Psoas muscle (tissue), 7 donors: ENCODE measurements at regions not wholly inside any gene's neighbourhood (a gene's known extent, or its start where the extent isn't known, plus 50 kb on each side); places are given as distances from the start of the nearest gene placed in this dataset.

ENCODE experiments used
- ATAC-seq, 4 donors: fragments of 200-7000 bp; cut with Tn5 transposase; one replicate each; pipeline ENCODE4 v1.9.1; 2020; ENCODE audit warnings: moderate library complexity in 3 of 4, mild to moderate bottlenecking in 2 of 4
- DNase-seq, 2 donors: peaks; one replicate each; pipeline ENCODE4 v3.0.0-alpha.2; 2020
- H3K27ac ChIP-seq: fragments of 200-600 bp; one replicate; pipeline ENCODE4 v1.8.0; 2022
- H3K27me3 ChIP-seq, 3 donors: fragments of 200-600 bp in 1 of 3; one replicate each; pipeline versions ENCODE4 v1.6.1 to v1.8.0; 2013 to 2022; ENCODE audit warnings: low read length in 2 of 3, mild to moderate bottlenecking in 2 of 3, moderate library complexity in 1 of 3; ENCODE audit not compliant: insufficient read depth in 3 of 3
- H3K36me3 ChIP-seq, 2 donors: fragments of 200-600 bp in 1 of 2; one replicate each; pipeline versions ENCODE4 v1.6.1 to v1.8.0; 2013 to 2022; ENCODE audit warnings: low read depth in 1 of 2, mild to moderate bottlenecking in 1 of 2, moderate library complexity in 1 of 2; ENCODE audit not compliant: insufficient read depth in 1 of 2
- H3K4me1 ChIP-seq: fragments of 200-600 bp; one replicate; pipeline ENCODE4 v1.8.0; 2022
- H3K4me3 ChIP-seq: fragments of 200-600 bp; one replicate; pipeline ENCODE4 v1.8.0; 2022; ENCODE audit warnings: mild to moderate bottlenecking
- H3K9me3 ChIP-seq: fragments of 200-600 bp; one replicate; pipeline ENCODE4 v1.8.0; 2022
- CTCF ChIP-seq: fragments of 200-600 bp; IDR thresholded peaks from one replicate; pipeline ENCODE4 v1.8.0; 2022; ENCODE audit warnings: antibody characterized with exemption
- WGBS, 3 donors: extraction: QIAGEN DNeasy Blood & Tissue Kit; methylation state at CpG; one replicate each; pipeline versions ENCODE4 v1.1.6 to v1.1.7; 2013; 5-methylcytosine and 5-hydroxymethylcytosine counted together
- intact Hi-C, 2 donors: fragments of 100-400 bp; cut with DNase I; formaldehyde crosslinking; loops; one replicate each; pipeline versions ENCODE4 v1.11.0 to v1.14.2; 2022
- donor health status: healthy with polysubstance abuse.
- donor health status: DM: no; HTN: no; CAD: no; lungs with moderate emphysema.
- donor health status: Bipolar disorder and iron deficiency.
- donor health status: healthy.
- donor health status: DM: yes; HTN: yes; CAD: no.
- donor health status: DM: no; HTN: no; CAD: no.
- donor health status: DM: yes; HTN: yes; CAD: no.

DNA sequence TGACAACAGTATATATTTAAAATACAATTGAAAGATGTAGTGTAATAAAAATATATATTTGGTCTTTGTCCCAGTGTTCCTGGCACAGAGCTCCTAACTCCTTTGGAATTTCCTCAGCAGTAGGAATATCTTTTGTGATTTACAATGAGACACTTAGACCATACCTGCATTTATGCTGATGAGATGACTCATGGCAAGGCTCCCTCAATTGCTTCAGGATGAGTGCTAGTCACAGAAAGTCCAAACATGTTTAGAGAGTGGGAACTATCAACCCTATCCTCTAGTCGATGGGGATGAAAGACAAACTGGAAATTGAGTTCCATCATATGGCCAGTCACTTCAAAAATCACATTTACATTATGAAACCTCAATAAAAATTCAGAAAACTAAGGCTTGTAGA lies 588.3 kb upstream of the LMCD1 start:
- ATAC-seq = no peak
- Histone ChIP-seq H3K4me1 (no peaks in the 10 kb centered on the region), H3K36me3 (no peaks in the 10 kb centered on the region), H3K27ac (no peak overlapping the region), H3K4me3 (no peak overlapping the region), H3K27me3 (no peaks in the 10 kb centered on the region), H3K9me3 (no peaks in the 10 kb centered on the region)
- 77 to 85% (median 84%) methylated on average over 1 of the region's 1 CpG for WGBS, 3 donors
- DNase-seq = no peak
- intact Hi-C loops = no loop called here
- TF ChIP-seq CTCF = no peak

GRCh38 chr3:7915356-7915755 lies 586.3 kb upstream of the LMCD1 start:
- 72 to 80% (median 76%) methylated on average over 4 of the region's 4 CpGs for WGBS, 3 donors
- Histone ChIP-seq H3K4me1 (no peaks in the 10 kb centered on the region), H3K36me3 (no peaks in the 10 kb centered on the region), H3K27ac (no peak overlapping the region), H3K4me3 (no peak overlapping the region), H3K27me3 (no peaks in the 10 kb centered on the region), H3K9me3 (no peaks in the 10 kb centered on the region)
- no peak for TF ChIP-seq CTCF
- no peak for DNase-seq
- ATAC-seq = no peak
- intact Hi-C loops = no loop called here

DNA sequence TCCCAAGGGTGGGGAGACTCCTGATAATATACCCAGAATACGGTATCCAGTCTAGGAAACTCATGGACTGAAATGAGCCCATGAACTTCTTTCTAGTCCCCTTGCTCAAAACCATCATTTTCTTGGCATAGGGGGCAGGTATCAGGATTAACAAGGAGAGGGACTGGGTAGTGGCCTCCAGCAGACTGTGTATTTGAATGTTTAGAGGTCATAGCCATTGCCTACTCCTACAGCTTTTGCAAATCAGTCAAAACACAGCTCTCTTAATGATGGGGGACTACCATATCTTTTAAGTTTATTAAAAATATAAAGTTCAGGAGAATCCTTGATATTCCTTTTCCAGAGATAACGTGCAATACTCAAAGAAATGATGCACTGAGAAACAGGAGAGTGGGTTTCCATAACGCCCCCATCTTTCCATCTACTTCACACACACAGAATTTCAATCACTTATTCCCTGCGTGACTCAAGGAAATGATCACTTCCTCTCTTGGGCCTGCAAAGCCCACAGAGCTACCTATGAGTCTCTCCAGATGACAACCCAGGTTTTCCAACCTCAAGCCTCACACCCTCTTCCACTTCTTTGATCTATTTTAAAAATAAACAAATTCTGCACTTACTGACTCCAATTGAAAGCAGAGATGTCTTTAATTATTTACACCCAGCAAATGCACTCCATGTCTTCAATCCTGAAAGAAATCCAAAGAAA lies 584.0 kb upstream of the LMCD1 start:
- Histone ChIP-seq H3K27ac (no peak overlapping the region), H3K4me1 (no peaks in the 10 kb centered on the region), H3K9me3 (no peaks in the 10 kb centered on the region), H3K27me3 (no peaks in the 10 kb centered on the region), H3K4me3 (no peak overlapping the region), H3K36me3 (no peaks in the 10 kb centered on the region)
- intact Hi-C loops = no loop called here
- 70 to 74% (median 74%) methylated on average over 4 of the region's 4 CpGs for WGBS, 3 donors
- TF ChIP-seq CTCF = no peak
- DNase-seq (no peak), ATAC-seq (no peak)

- Histone ChIP-seq H3K36me3 (no peaks in the 10 kb centered on the region), H3K4me1 (no peaks in the 10 kb centered on the region), H3K27me3 (no peaks in the 10 kb centered on the region), H3K27ac (no peak overlapping the region), H3K4me3 (no peak overlapping the region), H3K9me3 (no peaks in the 10 kb centered on the region)
- ATAC-seq (no peak), DNase-seq (no peak)
- TF ChIP-seq CTCF = no peak
- intact Hi-C loops = no loop called here
- WGBS, 3 donors = 56 to 60% (median 59%) methylated on average over 6 of the region's 6 CpGs
These were observed 581.4 kb upstream of the LMCD1 start for GRCh38 chr3:7920211-7920610.

DNA sequence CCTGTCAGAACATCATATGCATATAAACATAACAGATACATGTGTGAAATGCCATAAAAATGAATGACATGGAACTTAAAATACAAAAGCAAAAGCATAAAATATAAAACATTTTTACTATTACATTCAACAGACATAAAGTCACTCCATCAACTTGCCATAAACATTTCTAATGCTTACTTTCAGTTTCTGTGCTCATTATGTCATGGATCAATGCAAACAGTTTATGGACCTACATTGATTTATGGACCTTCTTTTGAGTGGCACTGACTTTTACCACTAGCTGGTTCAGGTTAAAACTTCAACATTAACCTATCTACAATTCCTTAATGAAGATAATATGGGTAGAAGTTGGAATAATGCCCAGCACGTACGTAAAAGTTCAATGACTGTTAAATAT lies 577.4 kb upstream of the LMCD1 start:
- ATAC-seq (no peak), DNase-seq (no peak)
- H3K36me3 ChIP-seq = no peaks in the 10 kb centered on the region
- H3K4me3 ChIP-seq = no peak overlapping the region
- H3K27me3 ChIP-seq = no peaks in the 10 kb centered on the region
- TF ChIP-seq CTCF = no peak
- intact Hi-C loops = no loop called here
- H3K9me3 ChIP-seq = no peaks in the 10 kb centered on the region
- WGBS, 3 donors = 57 to 67% (median 63%) methylated on average over 2 of the region's 2 CpGs
- no peaks in the 10 kb centered on the region for H3K4me1 ChIP-seq
- H3K27ac ChIP-seq = no peak overlapping the region
